PC-9 (cell line): ENCODE measurements at regions not wholly inside any gene's neighbourhood (a gene's known extent, or its start where the extent isn't known, plus 50 kb on each side); places are given as distances from the start of the nearest gene placed in this dataset.

Experiments used
- BruUV-seq: library from RNA; stranded (reverse); fragments of 400-500 nt; replicated peaks from 2 replicates; lab custom pipeline; 2021; lab: Mats Ljungman, UMichigan
- CTCF ChIA-PET: fragments of 300-600 bp; sonication (Branson Sonifier 250); formaldehyde crosslinking; loops from one replicate; lab custom pipeline; 2022; ENCODE audit warnings: antibody characterized with exemption; lab: Charles Lee
- POLR2A ChIA-PET: fragments of 300-600 bp; sonication (Branson Sonifier 250); formaldehyde crosslinking; loops from one replicate; lab custom pipeline; 2022; ENCODE audit warnings: antibody characterized with exemption; ENCODE audit not compliant: unreplicated experiment; lab: Charles Lee
- DNase-seq, 2 experiments: peaks; one replicate each; pipeline versions ENCODE4 v3.0.0 to v3.0.0-alpha.2; 2015 to 2022; ENCODE audit warnings: mixed read lengths in 1 of 2
- H2AFZ ChIP-seq: fragments of 200-600 bp; sonication (generic); 2 replicates; pipeline ENCODE4 v1.8.1; 2017; ENCODE audit warnings: antibody characterized with exemption
- H3F3A ChIP-seq: fragments of 200-600 bp; sonication (generic); 2 replicates; pipeline ENCODE4 v1.8.1; 2017; ENCODE audit warnings: antibody characterized with exemption, mild to moderate bottlenecking, low read depth; ENCODE audit not compliant: insufficient read depth
- H3K27ac ChIP-seq: fragments of 200-600 bp; sonication (generic); 2 replicates; pipeline ENCODE4 v1.6.1; 2016; ENCODE audit warnings: mixed run types
- H3K27me3 ChIP-seq: fragments of 200-600 bp; sonication (generic); 2 replicates; pipeline ENCODE4 v1.6.1; 2016; ENCODE audit warnings: low read depth, mixed run types; ENCODE audit not compliant: insufficient read depth
- H3K36me3 ChIP-seq: fragments of 200-600 bp; sonication (generic); 2 replicates; pipeline ENCODE4 v1.6.1; 2016; ENCODE audit warnings: low read depth, mixed run types
- H3K4me1 ChIP-seq: fragments of 200-600 bp; sonication (generic); replicated peaks from 2 replicates; pipeline ENCODE4 v1.6.1; 2016; ENCODE audit warnings: mixed run types; ENCODE audit not compliant: insufficient read depth
- H3K4me2 ChIP-seq: fragments of 200-600 bp; sonication (generic); 2 replicates; pipeline ENCODE4 v1.6.1; 2017; ENCODE audit warnings: mixed run types
- H3K4me3 ChIP-seq: fragments of 200-600 bp; sonication (generic); 2 replicates; pipeline ENCODE4 v1.6.1; 2016; ENCODE audit warnings: mixed run types
- H3K79me2 ChIP-seq: fragments of 200-600 bp; sonication (generic); 2 replicates; pipeline ENCODE4 v1.6.1; 2017; ENCODE audit warnings: low read depth, mixed run types
- H3K9me2 ChIP-seq: fragments of 200-600 bp; sonication (generic); 2 replicates; pipeline ENCODE4 v1.8.1; 2017; ENCODE audit warnings: mild to moderate bottlenecking; ENCODE audit not compliant: insufficient read depth
- H3K9me3 ChIP-seq: fragments of 200-600 bp; sonication (generic); 2 replicates; pipeline ENCODE4 v1.8.1; 2016; ENCODE audit warnings: low read depth; ENCODE audit not compliant: insufficient read depth
- H4K20me1 ChIP-seq: fragments of 200-600 bp; sonication (generic); 2 replicates; pipeline ENCODE4 v1.8.1; 2017; ENCODE audit not compliant: insufficient read depth
- EZH2 ChIP-seq: fragments of 200-600 bp; sonication (generic); IDR thresholded peaks from 2 replicates; pipeline ENCODE4 v1.8.0; 2017; ENCODE audit warnings: antibody characterized with exemption, low read depth
- intact Hi-C: fragments of 100-400 bp; cut with micrococcal nuclease; formaldehyde crosslinking; loops from one replicate; pipeline ENCODE4 v1.10.0; 2022; ENCODE audit not compliant: unreplicated experiment
- TF ChIP-seq, protein P1 (sequence below): fragments of 200-600 bp; sonication (generic); conservative IDR thresholded peaks from 2 replicates; pipeline ENCODE4 v1.6.1; 2017; ENCODE audit warnings: mixed run types, antibody characterized with exemption, mild to moderate bottlenecking, moderate library complexity

- Histone ChIP-seq H3K36me3 (no peaks in the 10 kb centered on the region), H3F3A (peaks cover 6% of the 10 kb centered on the region; the same call in 1 of the 2 replicates), H3K9me3 (no peaks in the 10 kb centered on the region), H3K4me3 (no peak overlapping the region), H3K79me2 (no peaks in the 10 kb centered on the region), H2AFZ (no peak overlapping the region), H3K4me2 (no peak overlapping the region), H4K20me1 (no peaks in the 10 kb centered on the region), H3K9me2 (no peaks in the 10 kb centered on the region), H3K4me1 (peaks cover 15% of the 10 kb centered on the region), H3K27ac (peak overlapping the region; percentile 20; the same call in 1 of the 2 replicates), H3K27me3 (no peaks in the 10 kb centered on the region)
- no peak for TF ChIP-seq EZH2
- TF ChIP-seq, protein P1, sequence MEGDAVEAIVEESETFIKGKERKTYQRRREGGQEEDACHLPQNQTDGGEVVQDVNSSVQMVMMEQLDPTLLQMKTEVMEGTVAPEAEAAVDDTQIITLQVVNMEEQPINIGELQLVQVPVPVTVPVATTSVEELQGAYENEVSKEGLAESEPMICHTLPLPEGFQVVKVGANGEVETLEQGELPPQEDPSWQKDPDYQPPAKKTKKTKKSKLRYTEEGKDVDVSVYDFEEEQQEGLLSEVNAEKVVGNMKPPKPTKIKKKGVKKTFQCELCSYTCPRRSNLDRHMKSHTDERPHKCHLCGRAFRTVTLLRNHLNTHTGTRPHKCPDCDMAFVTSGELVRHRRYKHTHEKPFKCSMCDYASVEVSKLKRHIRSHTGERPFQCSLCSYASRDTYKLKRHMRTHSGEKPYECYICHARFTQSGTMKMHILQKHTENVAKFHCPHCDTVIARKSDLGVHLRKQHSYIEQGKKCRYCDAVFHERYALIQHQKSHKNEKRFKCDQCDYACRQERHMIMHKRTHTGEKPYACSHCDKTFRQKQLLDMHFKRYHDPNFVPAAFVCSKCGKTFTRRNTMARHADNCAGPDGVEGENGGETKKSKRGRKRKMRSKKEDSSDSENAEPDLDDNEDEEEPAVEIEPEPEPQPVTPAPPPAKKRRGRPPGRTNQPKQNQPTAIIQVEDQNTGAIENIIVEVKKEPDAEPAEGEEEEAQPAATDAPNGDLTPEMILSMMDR: no peak
- DNase-seq: no peak
- CTCF ChIA-PET: no interaction called here
- POLR2A ChIA-PET: no interaction called here
- intact Hi-C loops: no loop called here
- no TSS peak for BruUV-seq
Measured at GRCh38 chr12:67748743-67749040, 100.1 kb downstream of the DYRK2 start.

DNA sequence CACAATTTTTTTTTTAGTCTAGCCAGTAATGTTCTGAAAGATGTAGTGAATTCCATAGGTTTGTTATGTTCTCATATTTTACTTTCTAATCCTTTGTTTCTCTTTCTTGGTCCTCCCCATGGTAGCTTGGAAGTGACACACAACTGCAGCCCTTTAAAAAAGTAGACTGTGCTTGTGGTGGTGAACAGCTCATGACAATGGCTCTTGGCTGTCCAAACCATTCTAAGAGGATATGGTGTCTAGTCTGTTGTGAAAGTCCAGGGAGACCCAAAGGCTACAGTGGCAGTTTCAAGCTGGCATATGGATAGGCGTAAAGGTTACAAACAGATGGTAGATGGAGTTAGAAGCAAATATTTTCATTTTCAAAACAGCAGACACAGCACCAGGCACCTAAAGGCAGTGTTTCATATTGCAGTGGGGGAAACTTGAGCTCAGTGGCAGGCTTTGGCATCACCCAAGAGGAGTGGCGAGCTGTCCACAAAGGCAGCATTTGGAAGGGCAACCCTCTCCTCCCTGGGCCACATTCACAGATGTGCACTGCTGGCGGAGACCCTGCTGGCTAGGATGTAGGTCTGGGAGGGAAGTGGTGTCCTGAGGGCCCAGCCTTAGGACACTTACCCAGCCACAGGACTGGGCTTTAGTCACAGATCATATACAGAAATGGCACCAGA lies 102.1 kb downstream of the DYRK2 start:
- intact Hi-C loops: no loop called here
- no peak overlapping the region for H3K4me3 ChIP-seq
- ChIA-PET CTCF (no interaction called here), POLR2A (no interaction called here)
- H3K4me1 ChIP-seq: peaks cover 15% of the 10 kb centered on the region
- no peaks in the 10 kb centered on the region for H3K9me3 ChIP-seq
- peaks cover 6% of the 10 kb centered on the region; the same call in 1 of the 2 replicates for H3F3A ChIP-seq
- no peak for DNase-seq
- H2AFZ ChIP-seq: no peak overlapping the region
- no peaks in the 10 kb centered on the region for H3K79me2 ChIP-seq
- no peaks in the 10 kb centered on the region for H3K27me3 ChIP-seq
- H4K20me1 ChIP-seq: no peaks in the 10 kb centered on the region
- H3K36me3 ChIP-seq: no peaks in the 10 kb centered on the region
- H3K27ac ChIP-seq: no peak overlapping the region
- H3K9me2 ChIP-seq: no peaks in the 10 kb centered on the region
- TF ChIP-seq, protein P1: no peak
- no peak overlapping the region for H3K4me2 ChIP-seq
- BruUV-seq: no TSS peak

DNA sequence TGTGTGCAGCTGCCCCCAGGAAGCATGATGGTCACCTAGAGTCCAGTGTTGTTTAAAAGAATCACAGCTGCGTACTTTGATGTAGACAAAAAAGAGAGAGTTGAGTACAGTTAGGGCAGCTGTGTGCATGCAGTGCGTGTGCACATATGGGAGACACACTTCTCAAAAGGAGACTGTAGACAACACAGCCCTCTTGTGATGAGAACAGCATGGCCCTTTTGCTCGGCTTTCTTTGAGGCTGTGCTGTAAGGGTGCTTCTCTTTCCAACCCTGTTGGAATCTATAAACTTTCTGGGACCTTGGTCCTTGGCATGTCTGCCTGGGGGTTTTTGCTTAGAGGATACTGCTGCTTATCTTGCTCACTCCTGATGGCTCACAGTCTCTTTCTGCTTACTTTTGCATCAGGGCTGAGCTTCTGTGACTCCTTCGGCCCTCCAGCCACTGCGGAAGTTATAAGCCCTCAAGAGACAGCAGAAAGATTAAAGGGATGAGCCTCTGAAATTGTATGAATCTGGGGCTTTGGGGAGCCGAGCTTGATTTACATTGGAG lies 102.9 kb downstream of the DYRK2 start:
- H3K27me3 ChIP-seq: no peaks in the 10 kb centered on the region
- H3K79me2 ChIP-seq: no peaks in the 10 kb centered on the region
- BruUV-seq: no TSS peak
- H3K4me3 ChIP-seq: no peak overlapping the region
- peaks cover 15% of the 10 kb centered on the region for H3K4me1 ChIP-seq
- no peaks in the 10 kb centered on the region for H3K36me3 ChIP-seq
- TF ChIP-seq, protein P1: no peak
- intact Hi-C loops: no loop called here
- no peaks in the 10 kb centered on the region for H3K9me3 ChIP-seq
- peaks cover 6% of the 10 kb centered on the region; the same call in 1 of the 2 replicates for H3F3A ChIP-seq
- no peak overlapping the region for H3K4me2 ChIP-seq
- H3K27ac ChIP-seq: no peak overlapping the region
- H3K9me2 ChIP-seq: no peaks in the 10 kb centered on the region
- ChIA-PET CTCF (no interaction called here), POLR2A (no interaction called here)
- H2AFZ ChIP-seq: no peak overlapping the region
- no peaks in the 10 kb centered on the region for H4K20me1 ChIP-seq
- DNase-seq: no peak
